Effector CD4-positive, alpha-beta T cell (primary cell): ENCODE measurements at regions not wholly inside any gene's neighbourhood (a gene's known extent, or its start where the extent isn't known, plus 50 kb on each side); places are given as distances from the start of the nearest gene placed in this dataset.

Experiments
- DNase-seq: peaks from one replicate; pipeline ENCODE4 v3.0.0-alpha.2; 2020

GRCh38 chr18:24954341-24954740 lies 397.6 kb downstream of the ZNF521 start:
- DNase-seq, result no peak

- DNase-seq, result no peak
Measured at GRCh38 chr18:24958001-24958400, 394.0 kb downstream of the ZNF521 start.

GRCh38 chr18:24959051-24959476 lies 392.9 kb downstream of the ZNF521 start:
- DNase-seq, result no peak

DNA sequence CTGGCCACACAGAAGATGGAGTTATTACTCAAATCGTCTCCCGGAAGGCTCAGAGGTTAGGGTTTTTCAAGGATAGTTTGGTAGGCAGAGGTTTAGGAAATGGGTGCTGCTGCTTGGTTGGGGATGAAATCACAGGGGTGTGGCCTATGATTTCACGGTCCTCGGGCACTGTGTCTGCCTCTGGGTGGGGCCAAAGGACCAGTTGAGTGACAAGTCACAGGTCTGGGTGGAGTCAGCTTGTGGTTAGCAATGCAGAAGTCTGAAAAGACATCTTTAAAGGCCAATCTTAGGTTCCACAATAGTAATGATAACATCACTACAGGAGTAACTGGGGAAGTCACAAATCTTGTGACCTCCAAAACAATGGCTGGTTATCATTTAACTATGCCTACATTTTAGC lies 387.8 kb downstream of the ZNF521 start:
- no peak for DNase-seq

DNA sequence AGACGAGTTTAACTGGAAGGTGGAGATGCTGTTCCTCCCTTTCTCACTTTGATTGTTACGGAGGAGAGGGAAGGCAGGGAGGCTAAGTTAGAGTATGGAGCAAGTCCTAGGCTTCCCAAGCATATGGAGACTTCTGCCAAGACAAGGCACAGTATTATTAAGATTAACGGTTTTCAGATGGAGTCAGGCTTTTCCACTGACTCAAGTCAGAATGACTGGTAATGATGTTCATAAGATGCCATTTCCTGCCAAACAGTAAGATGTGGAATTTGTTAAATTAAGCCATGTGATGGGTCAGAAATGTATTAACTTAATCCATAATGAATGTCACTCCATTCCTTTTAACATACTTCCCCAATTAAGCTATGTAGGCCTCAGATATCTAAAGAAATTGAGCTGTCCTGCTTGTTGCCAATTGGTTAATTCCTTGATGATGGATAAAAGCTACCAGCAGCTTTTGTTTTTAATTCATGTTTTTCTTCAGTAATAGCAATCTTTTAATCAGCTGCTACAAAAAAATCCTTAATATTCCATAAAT lies 383.7 kb downstream of the ZNF521 start:
- no peak for DNase-seq

DNA sequence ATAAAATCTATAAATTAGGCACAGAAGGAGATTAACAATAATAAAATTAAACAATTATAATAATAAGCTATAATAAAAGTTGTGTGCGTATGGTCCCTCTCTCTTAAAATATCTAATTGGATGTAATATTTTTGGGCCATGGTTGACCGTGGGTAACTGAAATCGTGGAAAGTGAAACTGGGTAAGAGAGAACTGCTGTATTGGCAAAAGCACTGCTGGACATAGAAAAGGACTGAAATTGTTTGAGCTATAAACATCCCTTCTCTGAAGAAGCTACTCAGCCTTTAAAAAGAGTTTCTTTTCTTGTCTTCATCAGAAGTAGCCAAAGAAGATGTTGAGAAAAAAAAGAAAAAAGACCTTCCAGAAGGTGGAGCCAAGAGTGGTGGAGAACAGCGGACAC lies 379.4 kb downstream of the ZNF521 start:
- no peak for DNase-seq

GRCh38 chr18:24974431-24974830 lies 377.5 kb downstream of the ZNF521 start:
- no peak for DNase-seq

GRCh38 chr18:24975496-24976372 lies 376.2 kb downstream of the ZNF521 start:
- no peak for DNase-seq

- no peak for DNase-seq
Measured at GRCh38 chr18:24976502-24976901, 375.5 kb downstream of the ZNF521 start.

DNA sequence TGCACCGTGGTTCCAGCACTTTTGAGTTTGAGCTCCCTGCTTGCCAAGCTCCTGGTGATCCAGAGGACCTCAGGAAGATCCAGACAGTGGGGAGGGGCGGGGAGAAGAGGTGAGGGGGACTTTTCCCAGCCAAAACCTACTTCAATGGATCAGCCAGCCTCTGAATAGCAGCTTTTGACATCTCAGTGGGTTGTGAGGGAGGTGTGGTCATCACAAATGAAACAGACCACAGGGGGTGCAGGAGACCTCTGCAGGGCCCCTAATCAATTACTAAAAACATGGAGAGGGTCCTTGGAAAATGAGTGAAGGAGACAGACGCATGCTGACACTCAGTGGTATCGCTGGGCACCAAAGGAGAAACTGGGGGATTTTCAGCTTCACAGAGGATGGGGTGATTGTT lies 372.7 kb downstream of the ZNF521 start:
- DNase-seq, result no peak

DNA sequence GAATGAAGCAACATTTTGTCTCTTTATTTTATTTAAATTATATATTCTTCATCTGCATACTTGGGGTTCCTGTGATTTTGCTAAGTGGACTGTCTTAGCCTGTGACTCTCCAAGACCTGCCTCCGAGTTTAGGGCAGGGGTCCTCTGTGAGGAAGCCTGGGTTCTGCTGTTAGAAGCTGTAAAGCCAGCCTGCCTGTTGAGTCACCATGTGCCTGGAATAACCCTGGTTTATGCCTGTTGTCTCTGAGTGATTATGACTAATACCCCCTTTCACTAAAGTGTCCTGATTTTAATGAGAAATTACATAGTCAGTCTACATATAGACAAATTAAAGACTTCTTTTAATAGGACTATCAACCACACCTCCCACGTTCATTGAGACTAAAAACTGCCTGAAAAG lies 369.1 kb downstream of the ZNF521 start:
- DNase-seq, result no peak

GRCh38 chr18:24983566-24984139 lies 368.3 kb downstream of the ZNF521 start:
- DNase-seq, result no peak

- no peak for DNase-seq
Measured at GRCh38 chr18:24985586-24985985, 366.4 kb downstream of the ZNF521 start.

GRCh38 chr18:24986666-24987302 lies 365.2 kb downstream of the ZNF521 start:
- DNase-seq, result no peak

DNA sequence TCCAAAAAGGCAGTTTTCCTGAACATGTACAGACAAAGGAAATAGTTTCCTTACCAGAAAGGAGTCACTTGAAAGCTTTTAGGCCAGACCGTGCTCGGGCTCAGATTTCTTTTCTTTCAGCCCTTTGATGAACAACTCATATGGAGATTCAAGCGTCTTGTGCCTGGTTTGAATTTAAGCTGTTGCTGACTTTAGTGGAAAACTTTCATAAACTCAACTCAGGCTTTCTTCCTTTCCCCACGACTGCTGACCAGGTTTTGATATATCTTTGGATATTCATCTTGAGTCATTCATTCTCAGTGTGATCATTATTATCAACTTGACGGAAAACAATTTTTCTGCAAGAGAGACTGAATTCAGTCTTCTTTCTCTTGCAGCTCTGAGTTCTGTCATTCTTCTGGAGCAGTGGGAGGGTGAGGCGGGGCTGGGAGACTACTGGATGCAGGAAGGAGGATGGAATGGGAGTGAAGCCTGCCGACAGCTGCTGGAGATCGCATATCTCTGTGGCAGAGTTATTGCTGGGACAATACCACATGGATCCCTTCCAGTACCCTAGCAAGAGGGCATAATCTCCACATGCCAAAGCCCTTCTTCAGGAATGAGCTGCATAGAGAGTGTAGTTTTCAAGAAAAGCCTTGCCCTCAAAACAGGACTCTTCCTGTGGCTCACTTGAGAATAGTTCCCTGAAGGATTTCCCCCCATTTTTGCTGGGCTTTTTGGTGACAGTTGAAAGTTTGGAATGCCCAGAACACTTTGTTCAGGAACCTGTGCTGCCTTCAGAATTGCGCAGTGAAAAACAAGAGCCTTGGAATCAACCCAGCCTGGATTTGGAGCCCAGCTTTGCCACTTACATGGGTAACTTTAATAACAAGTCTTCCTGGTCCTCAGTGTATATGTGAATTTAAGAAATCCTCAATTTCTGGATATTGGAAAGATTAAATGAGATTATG lies 364.4 kb downstream of the ZNF521 start:
- no peak for DNase-seq

DNA sequence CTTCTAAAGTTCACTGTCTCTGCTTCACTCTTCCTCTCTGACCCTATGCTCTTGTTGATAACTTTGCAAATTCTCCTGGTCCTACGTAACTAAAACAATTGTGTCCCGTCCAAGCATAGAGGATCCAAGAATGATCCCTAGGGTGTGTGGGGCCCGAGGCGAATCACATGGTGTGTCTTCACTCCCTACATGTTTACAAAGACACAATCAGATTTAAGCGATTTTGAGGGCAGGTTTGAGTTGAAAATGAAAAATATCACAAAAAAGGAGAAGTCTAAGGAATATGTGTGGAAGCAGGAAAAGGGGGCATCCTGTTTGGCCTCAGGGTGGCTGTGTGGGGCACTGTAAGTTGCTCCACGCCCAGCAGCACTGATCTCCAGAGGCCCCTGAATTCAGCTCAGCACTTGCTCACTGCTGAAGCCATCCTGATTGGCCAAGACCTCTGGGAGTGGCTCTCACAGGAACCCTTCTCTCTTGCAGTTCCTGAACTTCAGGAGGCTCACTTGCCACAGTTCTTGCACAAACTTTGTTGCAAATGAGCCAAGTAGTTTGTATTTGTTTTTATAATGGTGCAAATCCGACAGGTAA lies 363.6 kb downstream of the ZNF521 start:
- no peak for DNase-seq

- no peak for DNase-seq
Measured at GRCh38 chr18:24989760-24990593, 362.0 kb downstream of the ZNF521 start.

GRCh38 chr18:24990671-24991134 lies 361.3 kb downstream of the ZNF521 start:
- no peak for DNase-seq

DNA sequence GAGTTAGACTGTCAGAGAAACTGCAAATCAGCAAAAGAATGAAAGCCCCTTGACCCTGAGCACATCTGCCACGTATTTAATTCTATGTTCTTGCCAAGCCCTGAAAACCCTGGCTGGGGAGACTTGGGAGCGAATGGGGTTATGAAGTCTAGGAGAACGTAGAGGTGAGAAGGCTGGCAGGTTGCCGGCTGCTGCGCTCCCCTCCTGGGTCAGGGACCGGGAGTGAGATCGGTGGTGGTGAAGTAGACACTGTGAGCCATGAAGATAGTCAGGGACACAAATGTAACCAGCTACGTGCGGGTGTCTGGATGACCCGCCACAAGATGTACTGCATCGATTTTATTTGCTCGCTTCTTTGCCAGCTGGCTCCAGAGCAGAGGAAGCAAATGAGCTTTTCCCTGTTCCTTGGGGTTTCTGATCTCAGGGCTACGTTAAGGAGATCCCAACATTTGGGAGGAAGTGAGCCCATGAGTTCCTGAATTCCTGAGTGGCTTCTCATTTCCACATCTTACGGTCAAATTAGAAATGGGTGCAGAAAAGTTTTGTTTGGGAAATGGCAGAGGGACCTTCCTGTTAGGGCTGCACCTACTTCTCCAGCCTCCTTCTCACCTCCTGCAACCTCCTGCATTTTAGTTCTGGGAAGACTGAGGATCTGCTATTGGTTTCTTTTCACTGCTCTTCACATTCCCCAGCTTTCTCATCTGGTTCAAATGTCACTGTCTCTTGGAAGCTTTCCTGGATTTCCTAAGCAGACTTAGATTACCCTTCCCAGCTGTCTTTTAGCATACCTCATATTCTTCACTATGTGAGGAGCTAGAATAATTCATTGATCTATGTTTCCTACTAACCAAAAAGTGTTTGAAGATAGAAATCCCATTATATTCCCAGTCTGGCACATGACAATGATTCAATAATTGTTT lies 360.6 kb downstream of the ZNF521 start:
- DNase-seq, result no peak

- DNase-seq, result no peak
Measured at GRCh38 chr18:24992491-24992890, 359.5 kb downstream of the ZNF521 start.
